OCI-LY7 (cell line): ENCODE measurements at regions not wholly inside any gene's neighbourhood (a gene's known extent, or its start where the extent isn't known, plus 50 kb on each side); places are given as distances from the start of the nearest gene placed in this dataset.

Experiments
- BruUV-seq: library from RNA; stranded (reverse); fragments of 400-500 nt; replicated peaks from 2 replicates; lab custom pipeline; 2021; lab: Mats Ljungman, UMichigan
- CTCF ChIA-PET: fragments of 300-600 bp; sonication (Branson Sonifier 250); formaldehyde crosslinking; loops from one replicate; lab custom pipeline; 2022; ENCODE audit warnings: antibody characterized with exemption; ENCODE audit not compliant: unreplicated experiment; lab: Charles Lee
- POLR2A ChIA-PET: fragments of 300-600 bp; sonication (Branson Sonifier 250); formaldehyde crosslinking; loops from one replicate; lab custom pipeline; 2022; ENCODE audit warnings: antibody characterized with exemption; lab: Charles Lee
- DNase-seq: peaks from one replicate; pipeline ENCODE4 v3.0.0-alpha.2; 2015; ENCODE audit warnings: low spot score
- H2AFZ ChIP-seq: fragments of 200-600 bp; sonication (generic), shearing (Covaris generic); 2 replicates; pipeline ENCODE4 v1.6.1; 2014; ENCODE audit warnings: mild to moderate bottlenecking, antibody characterized with exemption, low read length, moderate library complexity
- H3K27ac ChIP-seq: fragments of 200-600 bp; sonication (generic); 2 replicates; pipeline ENCODE4 v1.5.1; 2014; ENCODE audit warnings: mixed run types, low read depth, mild to moderate bottlenecking, moderate library complexity, low read length, inconsistent platforms; ENCODE audit not compliant: poor library complexity, severe bottlenecking
- H3K36me3 ChIP-seq: fragments of 200-600 bp; sonication (generic); 2 replicates; pipeline ENCODE4 v1.6.1; 2014; ENCODE audit warnings: mild to moderate bottlenecking, antibody characterized with exemption, low read length, moderate library complexity, mixed read lengths; ENCODE audit not compliant: insufficient read depth
- H3K4me1 ChIP-seq: fragments of 200-600 bp; sonication (generic); 2 replicates; pipeline ENCODE4 v1.5.1; 2014; ENCODE audit warnings: mild to moderate bottlenecking, low read length; ENCODE audit not compliant: insufficient read depth, poor library complexity, severe bottlenecking
- H3K4me2 ChIP-seq: fragments of 200-600 bp; sonication (generic); 2 replicates; pipeline ENCODE4 v1.6.1; 2014; ENCODE audit warnings: mild to moderate bottlenecking, low read length
- H3K4me3 ChIP-seq: fragments of 200-600 bp; sonication (generic); 2 replicates; pipeline ENCODE4 v1.5.1; 2014; ENCODE audit warnings: mild to moderate bottlenecking, low read depth, low read length; ENCODE audit not compliant: poor library complexity, severe bottlenecking
- H3K79me2 ChIP-seq: fragments of 200-600 bp; sonication (generic); 2 replicates; pipeline ENCODE4 v1.6.1; 2016; ENCODE audit warnings: low read depth, mild to moderate bottlenecking, low read length, moderate library complexity, mixed read lengths; ENCODE audit not compliant: insufficient read depth
- H3K9me2 ChIP-seq: fragments of 200-600 bp; sonication (generic); 2 replicates; pipeline ENCODE4 v1.6.1; 2016; ENCODE audit warnings: mild to moderate bottlenecking, low read length, mixed read lengths; ENCODE audit not compliant: insufficient read depth
- H3K9me3 ChIP-seq: fragments of 200-600 bp; sonication (generic); 2 replicates; pipeline ENCODE4 v1.6.1; 2014; ENCODE audit warnings: mild to moderate bottlenecking, mixed run types, low read length, mixed read lengths
- H4K20me1 ChIP-seq: fragments of 200-600 bp; sonication (generic); 2 replicates; pipeline ENCODE4 v1.6.1; 2014; ENCODE audit warnings: mild to moderate bottlenecking, antibody characterized with exemption, low read length, moderate library complexity, mixed read lengths; ENCODE audit not compliant: insufficient read depth
- EZH2phosphoT487 ChIP-seq: fragments of 200-600 bp; sonication (generic); IDR thresholded peaks from 2 replicates; pipeline ENCODE4 v1.6.1; 2018; ENCODE audit warnings: low read depth, borderline replicate concordance, mild to moderate bottlenecking, mixed run types, antibody characterized with exemption, low read length, moderate library complexity, mixed read lengths
- intact Hi-C: fragments of 100-400 bp; cut with micrococcal nuclease; formaldehyde crosslinking; loops from one replicate; pipeline ENCODE4 v1.10.0; 2022; ENCODE audit not compliant: unreplicated experiment
- TF ChIP-seq, protein P1 (sequence below): fragments of 200-600 bp; sonication (generic); conservative IDR thresholded peaks from 2 replicates; pipeline ENCODE4 v1.5.1; 2014; ENCODE audit warnings: mild to moderate bottlenecking, antibody characterized with exemption, low read length, moderate library complexity, mixed read lengths

GRCh38 chr22:47681411-47682165 is 919.1 kb downstream of the TBC1D22A start:
- TF ChIP-seq, protein P1, sequence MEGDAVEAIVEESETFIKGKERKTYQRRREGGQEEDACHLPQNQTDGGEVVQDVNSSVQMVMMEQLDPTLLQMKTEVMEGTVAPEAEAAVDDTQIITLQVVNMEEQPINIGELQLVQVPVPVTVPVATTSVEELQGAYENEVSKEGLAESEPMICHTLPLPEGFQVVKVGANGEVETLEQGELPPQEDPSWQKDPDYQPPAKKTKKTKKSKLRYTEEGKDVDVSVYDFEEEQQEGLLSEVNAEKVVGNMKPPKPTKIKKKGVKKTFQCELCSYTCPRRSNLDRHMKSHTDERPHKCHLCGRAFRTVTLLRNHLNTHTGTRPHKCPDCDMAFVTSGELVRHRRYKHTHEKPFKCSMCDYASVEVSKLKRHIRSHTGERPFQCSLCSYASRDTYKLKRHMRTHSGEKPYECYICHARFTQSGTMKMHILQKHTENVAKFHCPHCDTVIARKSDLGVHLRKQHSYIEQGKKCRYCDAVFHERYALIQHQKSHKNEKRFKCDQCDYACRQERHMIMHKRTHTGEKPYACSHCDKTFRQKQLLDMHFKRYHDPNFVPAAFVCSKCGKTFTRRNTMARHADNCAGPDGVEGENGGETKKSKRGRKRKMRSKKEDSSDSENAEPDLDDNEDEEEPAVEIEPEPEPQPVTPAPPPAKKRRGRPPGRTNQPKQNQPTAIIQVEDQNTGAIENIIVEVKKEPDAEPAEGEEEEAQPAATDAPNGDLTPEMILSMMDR: no peak
- TF ChIP-seq EZH2phosphoT487: no peak
- Histone ChIP-seq H3K36me3 (no peaks in the 10 kb centered on the region), H4K20me1 (no peaks in the 10 kb centered on the region), H3K4me2 (no peak overlapping the region), H3K79me2 (no peaks in the 10 kb centered on the region), H3K9me2 (no peaks in the 10 kb centered on the region), H3K4me1 (no peaks in the 10 kb centered on the region), H3K9me3 (no peaks in the 10 kb centered on the region), H3K4me3 (no peak overlapping the region), H2AFZ (no peak overlapping the region), H3K27ac (no peak overlapping the region)
- ChIA-PET CTCF (no interaction called here), POLR2A (interaction anchor here (0.6 kb wide), 1 partner anchor 316 kb away, joined by 3 read pairs; no protein-coding TSS in a partner anchor)
- DNase-seq: no peak
- intact Hi-C loops: no loop called here
- no TSS peak for BruUV-seq

DNA sequence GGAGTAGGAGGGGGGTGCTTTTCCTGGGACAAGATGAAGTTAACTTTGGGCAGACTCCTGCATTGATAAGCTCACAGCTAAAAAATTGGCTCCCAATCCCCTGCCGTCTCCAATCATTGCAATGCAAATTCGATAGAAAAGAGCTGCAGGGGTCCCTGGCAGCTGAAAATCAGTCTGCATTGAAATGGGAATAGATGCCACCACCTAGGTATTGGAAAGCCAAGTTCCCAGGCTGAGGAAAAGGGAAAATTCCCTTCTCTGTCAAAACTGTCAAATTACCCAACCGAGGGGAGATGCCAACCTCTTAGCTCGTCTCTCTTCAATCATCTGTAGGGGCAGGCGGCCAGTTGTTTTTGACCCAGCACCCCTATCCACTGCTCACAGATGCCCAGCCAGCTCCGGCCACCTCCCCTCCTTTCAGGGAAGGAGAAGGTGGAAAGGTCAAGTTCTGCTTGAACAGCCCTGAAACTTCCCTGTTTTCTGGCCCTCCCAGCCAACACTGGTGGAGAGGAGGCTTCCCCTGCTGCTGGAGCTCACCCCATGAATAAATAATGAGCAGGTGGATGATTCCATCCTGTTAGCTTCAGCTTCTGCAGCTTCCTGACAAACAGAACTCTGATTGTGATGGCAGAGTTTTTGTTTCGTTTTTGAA is 916.3 kb downstream of the TBC1D22A start:
- CTCF ChIA-PET: no interaction called here
- Histone ChIP-seq H3K4me2 (no peak overlapping the region), H3K9me3 (no peaks in the 10 kb centered on the region), H3K4me1 (no peaks in the 10 kb centered on the region), H3K79me2 (no peaks in the 10 kb centered on the region), H3K36me3 (no peaks in the 10 kb centered on the region), H3K9me2 (no peaks in the 10 kb centered on the region), H3K4me3 (no peak overlapping the region), H3K27ac (no peak overlapping the region), H4K20me1 (no peaks in the 10 kb centered on the region), H2AFZ (no peak overlapping the region)
- POLR2A ChIA-PET: interaction anchor here (1.4 kb wide), 1 partner anchor 12 kb away, joined by 4 read pairs; no protein-coding TSS in a partner anchor
- intact Hi-C loops: no loop called here
- no peak for TF ChIP-seq EZH2phosphoT487
- TF ChIP-seq, protein P1: no peak
- no peak for DNase-seq
- no TSS peak for BruUV-seq
